SK-N-SH (cell line): ENCODE measurements at regions not wholly inside any gene's neighbourhood (a gene's known extent, or its start where the extent isn't known, plus 50 kb on each side); places are given as distances from the start of the nearest gene placed in this dataset.

ENCODE experiments used
- CTCF ChIP-seq: fragments of 200-600 bp; sonication (generic); IDR thresholded peaks from 2 replicates; pipeline ENCODE4 v1.6.1; 2017; ENCODE audit warnings: antibody characterized with exemption, mild to moderate bottlenecking, moderate library complexity
- FOSL2 ChIP-seq: IDR thresholded peaks from 2 replicates; pipeline ENCODE4 v1.4.0; 2012; ENCODE audit warnings: low read depth, mild to moderate bottlenecking, moderate library complexity, borderline replicate concordance

DNA sequence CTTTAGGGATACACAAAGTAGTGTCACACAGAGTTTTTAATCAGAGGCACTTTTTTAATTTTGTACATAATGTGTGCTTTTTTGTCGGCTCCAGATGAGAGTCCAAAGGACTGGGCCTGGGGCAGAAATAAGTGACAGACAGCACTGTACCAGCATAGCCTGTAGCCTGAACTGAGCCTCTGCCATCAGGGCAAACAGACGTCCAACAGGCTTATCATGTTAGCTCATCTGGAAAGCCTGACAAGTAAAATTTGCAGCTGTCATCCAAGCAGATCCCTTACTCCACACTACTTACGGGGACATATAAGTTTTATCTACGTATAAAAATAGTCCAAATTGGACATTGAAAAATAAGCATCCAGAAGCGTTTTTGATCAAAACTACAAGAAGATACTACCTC lies 233.1 kb upstream of the GAS1 start:
- TF ChIP-seq FOSL2 = no peak
- no peak for TF ChIP-seq CTCF
